Osteoblast (primary cell): ENCODE measurements at regions not wholly inside any gene's neighbourhood (a gene's known extent, or its start where the extent isn't known, plus 50 kb on each side); places are given as distances from the start of the nearest gene placed in this dataset.

ENCODE experiments used
- DNase-seq: peaks from one replicate; pipeline ENCODE4 v3.0.0; 2011; ENCODE audit warnings: low spot score, mixed read lengths; ENCODE audit not compliant: insufficient read length; ENCODE audit errors: missing footprints
- H2AFZ ChIP-seq: 2 replicates; pipeline ENCODE4 v1.6.0; 2011; ENCODE audit warnings: mild to moderate bottlenecking, low read length
- H3K27ac ChIP-seq: 2 replicates; pipeline ENCODE4 v1.5.1; 2011; ENCODE audit warnings: mild to moderate bottlenecking, low read depth, low read length, moderate library complexity
- H3K27me3 ChIP-seq: 2 replicates; pipeline ENCODE4 v1.6.0; 2012; ENCODE audit warnings: mild to moderate bottlenecking, control low read depth, inconsistent platforms, low read length, moderate library complexity; ENCODE audit not compliant: insufficient read depth
- H3K36me3 ChIP-seq: 2 replicates; pipeline ENCODE4 v1.5.1; 2011; ENCODE audit warnings: mild to moderate bottlenecking, low read length, control low read depth, moderate library complexity; ENCODE audit not compliant: insufficient read depth
- H3K4me1 ChIP-seq: 2 replicates; pipeline ENCODE4 v1.5.1; 2011; ENCODE audit warnings: mild to moderate bottlenecking, low read length, control low read depth, moderate library complexity; ENCODE audit not compliant: insufficient read depth
- H3K4me2 ChIP-seq: 2 replicates; pipeline ENCODE4 v1.6.0; 2011; ENCODE audit warnings: mild to moderate bottlenecking, low read length; ENCODE audit not compliant: insufficient read depth
- H3K4me3 ChIP-seq: fragments of 200-600 bp; sonication (generic); 3 replicates; pipeline ENCODE4 v1.5.1; 2012; ENCODE audit warnings: mild to moderate bottlenecking, low read length, inconsistent platforms; ENCODE audit not compliant: insufficient read depth
- H3K79me2 ChIP-seq: 2 replicates; pipeline ENCODE4 v1.6.0; 2012; ENCODE audit warnings: mild to moderate bottlenecking, low read length, control low read depth, inconsistent platforms; ENCODE audit not compliant: insufficient read depth
- H3K9me3 ChIP-seq: 2 replicates; pipeline ENCODE4 v1.5.1; 2011; ENCODE audit warnings: low read depth, low read length, control low read depth
- H4K20me1 ChIP-seq: 2 replicates; pipeline ENCODE4 v1.6.0; 2012; ENCODE audit warnings: mild to moderate bottlenecking, low read length, control low read depth; ENCODE audit not compliant: insufficient read depth
- TF ChIP-seq, protein P1 (sequence below): IDR thresholded peaks from 2 replicates; pipeline ENCODE4 v1.5.1; 2011; ENCODE audit warnings: mild to moderate bottlenecking, low read depth, low read length, moderate library complexity; ENCODE audit errors: extremely low read depth

DNA sequence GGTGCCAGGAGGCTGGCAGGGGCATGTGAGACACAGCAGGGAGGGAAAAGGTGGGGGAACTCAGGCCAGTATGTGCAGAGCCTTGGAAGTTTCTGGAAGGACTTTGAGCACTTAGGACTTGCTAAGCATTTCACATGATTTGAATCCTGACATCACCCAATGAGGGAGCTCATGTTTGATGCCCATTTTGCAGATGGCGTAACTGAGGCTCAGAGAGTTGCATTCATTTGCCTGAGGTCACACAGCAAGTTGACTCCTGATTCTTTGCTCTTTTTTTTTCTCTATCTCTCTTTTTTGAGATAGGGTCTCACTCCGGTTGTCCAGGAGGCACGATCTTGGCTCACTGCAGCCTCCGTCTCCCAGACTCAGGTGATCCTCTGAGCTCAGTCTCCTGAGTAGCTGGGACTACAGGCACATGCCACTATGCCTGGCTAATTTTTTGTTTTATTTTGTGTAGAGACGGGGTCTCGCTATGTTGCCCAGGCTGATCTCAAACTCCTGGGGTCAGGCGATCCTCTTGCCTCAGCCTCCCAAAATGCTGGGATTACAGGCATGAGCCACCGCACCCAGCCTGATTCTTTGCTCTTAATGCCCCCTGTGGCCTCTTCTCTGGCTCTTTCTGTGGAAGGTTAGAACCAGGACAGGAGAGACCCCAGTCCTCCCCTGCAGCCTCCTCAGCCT is 246.1 kb downstream of the RBM19 start:
- H4K20me1 ChIP-seq = no peaks in the 10 kb centered on the region
- TF ChIP-seq, protein P1, sequence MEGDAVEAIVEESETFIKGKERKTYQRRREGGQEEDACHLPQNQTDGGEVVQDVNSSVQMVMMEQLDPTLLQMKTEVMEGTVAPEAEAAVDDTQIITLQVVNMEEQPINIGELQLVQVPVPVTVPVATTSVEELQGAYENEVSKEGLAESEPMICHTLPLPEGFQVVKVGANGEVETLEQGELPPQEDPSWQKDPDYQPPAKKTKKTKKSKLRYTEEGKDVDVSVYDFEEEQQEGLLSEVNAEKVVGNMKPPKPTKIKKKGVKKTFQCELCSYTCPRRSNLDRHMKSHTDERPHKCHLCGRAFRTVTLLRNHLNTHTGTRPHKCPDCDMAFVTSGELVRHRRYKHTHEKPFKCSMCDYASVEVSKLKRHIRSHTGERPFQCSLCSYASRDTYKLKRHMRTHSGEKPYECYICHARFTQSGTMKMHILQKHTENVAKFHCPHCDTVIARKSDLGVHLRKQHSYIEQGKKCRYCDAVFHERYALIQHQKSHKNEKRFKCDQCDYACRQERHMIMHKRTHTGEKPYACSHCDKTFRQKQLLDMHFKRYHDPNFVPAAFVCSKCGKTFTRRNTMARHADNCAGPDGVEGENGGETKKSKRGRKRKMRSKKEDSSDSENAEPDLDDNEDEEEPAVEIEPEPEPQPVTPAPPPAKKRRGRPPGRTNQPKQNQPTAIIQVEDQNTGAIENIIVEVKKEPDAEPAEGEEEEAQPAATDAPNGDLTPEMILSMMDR = no peak
- H3K27ac ChIP-seq = no peak overlapping the region
- no peak overlapping the region for H3K4me2 ChIP-seq
- no peak overlapping the region for H2AFZ ChIP-seq
- H3K79me2 ChIP-seq = no peaks in the 10 kb centered on the region
- H3K4me3 ChIP-seq = no peak overlapping the region
- H3K27me3 ChIP-seq = no peaks in the 10 kb centered on the region
- H3K9me3 ChIP-seq = no peaks in the 10 kb centered on the region
- H3K4me1 ChIP-seq = no peaks in the 10 kb centered on the region
- no peaks in the 10 kb centered on the region for H3K36me3 ChIP-seq
- no peak for DNase-seq

DNA sequence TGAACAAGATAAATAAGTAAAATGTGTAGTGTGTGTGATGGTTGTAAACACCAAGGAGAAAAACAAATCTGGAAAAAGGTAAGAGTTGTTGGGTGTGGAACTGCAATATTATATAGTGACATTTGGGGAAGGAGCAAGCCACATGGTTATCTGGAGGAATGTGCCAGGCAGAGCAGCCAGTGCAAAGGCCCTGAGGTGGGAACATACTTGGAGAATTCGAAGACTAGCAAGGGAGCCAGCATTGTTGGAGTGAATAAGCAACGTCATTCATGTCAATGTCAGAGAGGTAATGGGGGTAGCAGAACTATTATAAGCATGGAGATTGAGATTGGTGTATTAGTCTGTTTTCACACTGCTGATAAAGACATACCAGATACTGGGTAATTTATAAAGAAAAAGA is 241.5 kb upstream of the LHX5 start:
- no peak overlapping the region for H3K4me3 ChIP-seq
- no peaks in the 10 kb centered on the region for H4K20me1 ChIP-seq
- H3K27me3 ChIP-seq = no peaks in the 10 kb centered on the region
- no peak overlapping the region for H3K4me2 ChIP-seq
- H3K9me3 ChIP-seq = no peaks in the 10 kb centered on the region
- DNase-seq = no peak
- H3K27ac ChIP-seq = no peak overlapping the region
- H3K36me3 ChIP-seq = no peaks in the 10 kb centered on the region
- TF ChIP-seq, protein P1 = no peak
- H2AFZ ChIP-seq = no peak overlapping the region
- no peaks in the 10 kb centered on the region for H3K79me2 ChIP-seq
- H3K4me1 ChIP-seq = no peaks in the 10 kb centered on the region

DNA sequence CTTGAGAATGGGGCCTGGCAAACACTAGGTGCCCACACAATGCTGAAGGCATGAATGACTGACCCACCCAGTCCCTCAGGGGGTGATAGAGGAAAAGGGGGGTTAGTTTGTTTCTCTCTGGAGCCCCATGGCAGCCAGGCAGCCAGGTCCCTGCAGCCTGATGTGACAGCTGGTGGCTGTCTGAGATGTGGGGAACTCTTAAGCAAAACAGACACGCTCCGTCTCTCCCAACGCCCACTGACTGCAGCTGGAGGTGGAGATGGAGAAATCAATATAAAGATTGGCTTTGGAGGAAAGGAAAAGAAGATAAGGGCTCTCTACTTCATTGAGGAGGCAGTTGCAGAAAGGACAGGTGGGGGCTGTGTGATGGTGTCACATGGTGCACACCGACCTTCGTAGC is 240.8 kb upstream of the LHX5 start:
- TF ChIP-seq, protein P1 = no peak
- H3K4me3 ChIP-seq = no peak overlapping the region

GRCh38 chr12:113710216-113710615 is 238.5 kb upstream of the LHX5 start:
- Histone ChIP-seq H3K27me3 (no peaks in the 10 kb centered on the region), H3K36me3 (no peaks in the 10 kb centered on the region), H3K4me3 (no peak overlapping the region), H4K20me1 (no peaks in the 10 kb centered on the region), H3K79me2 (no peaks in the 10 kb centered on the region), H3K27ac (no peak overlapping the region), H3K4me1 (no peaks in the 10 kb centered on the region), H2AFZ (no peak overlapping the region), H3K9me3 (no peaks in the 10 kb centered on the region), H3K4me2 (no peak overlapping the region)
- TF ChIP-seq, protein P1 = no peak
- no peak for DNase-seq

More for the DNA sequence above, 240.8 kb upstream of the LHX5 start:
- no peaks in the 10 kb centered on the region for H3K9me3 ChIP-seq
- no peak overlapping the region for H3K4me2 ChIP-seq
- no peaks in the 10 kb centered on the region for H3K27me3 ChIP-seq
- no peaks in the 10 kb centered on the region for H3K36me3 ChIP-seq
- H3K4me1 ChIP-seq = no peaks in the 10 kb centered on the region
- DNase-seq = no peak
- H2AFZ ChIP-seq = no peak overlapping the region
- H4K20me1 ChIP-seq = no peaks in the 10 kb centered on the region
- no peak overlapping the region for H3K27ac ChIP-seq
- no peaks in the 10 kb centered on the region for H3K79me2 ChIP-seq
